M059J (cell line): ENCODE measurements at regions not wholly inside any gene's neighbourhood (a gene's known extent, or its start where the extent isn't known, plus 50 kb on each side); places are given as distances from the start of the nearest gene placed in this dataset.

ENCODE experiments used
- DNase-seq: peaks from one replicate; pipeline ENCODE4 v3.0.0-alpha.2; 2012; ENCODE audit warnings: low read depth

DNA sequence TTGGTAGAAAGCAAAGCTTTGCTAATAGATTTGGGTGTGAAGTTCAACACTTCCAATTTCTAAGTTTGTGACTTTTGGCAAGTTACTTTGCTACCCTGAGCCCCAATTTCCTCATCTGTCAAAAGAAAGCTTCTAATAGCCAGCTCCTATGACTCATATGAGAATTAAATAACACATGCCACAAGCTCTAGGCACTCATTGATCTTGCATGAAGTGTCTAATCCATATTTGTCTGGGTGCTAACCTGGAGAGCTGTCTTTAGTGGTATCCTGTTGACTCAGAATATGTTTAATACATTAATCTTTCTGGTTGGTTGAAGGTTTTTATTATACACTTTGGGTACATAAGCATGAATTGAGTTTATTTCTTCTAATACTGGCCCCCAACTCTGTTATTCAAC is 188.8 kb downstream of the POSTN start:
- DNase-seq: peak; percentile 22

DNA sequence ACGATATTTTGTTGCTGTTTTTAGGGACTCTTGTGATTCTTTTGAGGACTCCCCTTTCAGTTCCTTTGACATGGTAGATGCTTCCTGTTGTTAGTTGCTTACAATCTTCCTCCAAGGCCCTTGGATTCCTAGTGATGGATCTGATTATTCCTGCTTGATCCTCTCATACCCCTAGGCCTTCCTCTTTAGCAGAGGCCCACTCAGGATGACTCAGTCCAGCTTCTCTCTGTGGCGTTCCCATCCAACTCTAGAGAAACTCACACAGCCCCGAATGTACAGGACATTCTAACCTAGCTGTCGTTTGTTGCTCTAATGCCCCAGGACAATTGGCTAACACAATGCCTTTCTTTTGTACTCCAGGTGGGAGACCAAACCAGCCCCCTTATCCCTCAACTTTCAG is 191.4 kb downstream of the POSTN start:
- peak; percentile 27 for DNase-seq

DNA sequence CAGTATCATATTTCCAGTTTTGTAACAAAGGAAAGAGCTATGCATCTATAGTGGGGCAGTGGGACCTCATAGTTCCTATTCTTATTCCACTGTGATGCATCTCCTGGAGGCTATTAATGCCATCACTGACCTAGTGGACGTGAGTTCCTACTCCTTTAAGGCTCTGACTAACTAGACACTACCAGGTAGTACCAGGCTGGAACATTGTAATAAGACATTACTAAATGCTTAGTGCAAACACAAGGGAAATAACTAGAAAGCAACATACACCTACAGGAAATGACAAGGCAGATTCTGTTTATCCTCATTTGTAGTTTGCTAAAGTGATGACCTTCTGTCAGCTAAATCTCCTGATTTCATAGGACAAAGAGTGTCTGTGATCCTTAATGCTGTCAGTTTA is 192.5 kb downstream of the POSTN start:
- DNase-seq: peak; percentile 9

DNA sequence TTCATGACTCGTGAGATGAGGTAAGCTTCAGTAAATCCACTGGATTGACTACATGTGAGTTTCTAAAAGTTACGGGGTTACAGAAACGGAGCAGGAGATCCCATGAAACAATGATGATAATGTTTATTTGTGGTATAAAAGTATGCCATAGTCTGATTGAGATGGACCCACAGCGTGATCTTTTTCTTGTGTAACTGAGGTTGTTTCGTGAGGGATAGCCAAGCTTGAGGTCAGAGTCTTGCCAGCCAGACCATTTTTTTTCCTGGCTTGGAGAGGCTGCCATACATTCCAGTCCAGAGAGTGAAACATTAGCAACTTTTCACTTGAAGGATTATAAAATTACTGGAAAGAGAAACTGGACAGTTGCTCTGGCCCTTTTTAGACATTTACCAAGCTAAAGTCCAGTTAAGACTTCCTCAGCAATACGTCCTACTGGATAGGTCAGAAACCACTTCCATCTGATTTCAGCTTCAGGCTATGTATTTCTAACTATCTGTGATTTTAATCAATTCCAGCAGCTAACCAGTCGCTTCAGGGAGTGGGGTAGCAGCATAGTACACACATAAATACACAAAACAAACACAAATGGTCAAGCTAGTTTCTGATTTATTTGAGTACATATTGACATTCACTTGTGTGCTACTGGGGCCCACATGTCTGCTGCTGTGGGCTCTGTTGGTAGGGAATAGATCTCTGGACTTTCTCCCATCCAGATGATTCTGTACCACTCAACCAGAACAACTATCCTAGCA is 194.6 kb downstream of the POSTN start:
- peak; percentile 77 for DNase-seq

DNA sequence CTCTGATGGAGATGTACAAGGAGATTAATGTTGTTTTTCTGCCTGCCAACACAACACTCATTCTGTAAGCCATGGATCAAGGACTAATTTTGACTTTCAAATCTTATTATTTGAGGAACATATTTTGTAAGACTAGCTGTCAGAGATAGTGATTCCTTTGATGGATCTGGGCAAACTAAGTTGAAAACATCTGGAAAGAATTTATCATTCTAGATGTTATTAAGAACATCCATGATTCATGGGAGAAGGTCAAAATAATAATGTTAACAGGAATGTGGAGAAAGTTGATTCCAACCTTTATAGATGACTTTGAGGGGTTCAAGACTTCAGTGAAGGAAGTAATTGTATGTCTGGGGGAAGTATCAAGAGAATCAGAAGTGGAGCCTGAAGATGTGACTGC is 196.8 kb downstream of the POSTN start:
- no peak for DNase-seq

DNA sequence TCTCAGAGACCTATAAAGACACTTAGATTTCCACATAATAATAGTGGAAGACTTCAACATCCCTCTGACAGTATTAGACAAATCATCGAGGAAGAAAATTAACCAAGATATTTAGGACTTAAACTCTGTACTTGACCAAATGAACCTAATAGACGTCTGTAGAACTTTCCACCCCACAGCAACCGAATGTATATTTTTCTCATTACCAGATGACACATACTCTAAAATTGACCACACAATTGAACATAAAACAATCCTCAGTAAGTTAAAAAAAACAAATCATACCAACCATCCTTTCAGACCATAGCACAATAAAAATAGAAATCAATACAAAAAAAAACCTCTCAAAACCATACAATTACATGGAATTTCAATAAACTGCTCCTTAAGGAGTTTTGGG is 201.0 kb downstream of the POSTN start:
- no peak for DNase-seq

DNA sequence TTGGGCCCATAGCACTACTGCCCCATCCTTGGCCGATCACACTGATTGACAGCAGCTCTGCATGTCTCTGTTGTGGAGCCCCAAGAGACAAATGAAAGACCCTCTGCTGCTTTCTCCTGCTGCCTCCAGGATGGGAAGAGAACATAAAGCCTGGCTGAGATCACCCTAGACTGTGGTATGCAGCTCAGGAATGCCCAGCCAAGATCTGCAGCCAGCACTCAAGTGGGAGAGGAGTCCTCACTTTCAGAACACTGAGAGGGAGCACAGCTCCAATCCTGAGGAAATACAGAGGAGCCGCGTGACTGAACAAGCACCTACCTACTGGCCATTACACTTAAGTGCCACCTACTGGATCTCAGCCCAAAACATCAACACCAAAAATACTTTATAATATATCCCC is 203.0 kb downstream of the POSTN start:
- no peak for DNase-seq

DNA sequence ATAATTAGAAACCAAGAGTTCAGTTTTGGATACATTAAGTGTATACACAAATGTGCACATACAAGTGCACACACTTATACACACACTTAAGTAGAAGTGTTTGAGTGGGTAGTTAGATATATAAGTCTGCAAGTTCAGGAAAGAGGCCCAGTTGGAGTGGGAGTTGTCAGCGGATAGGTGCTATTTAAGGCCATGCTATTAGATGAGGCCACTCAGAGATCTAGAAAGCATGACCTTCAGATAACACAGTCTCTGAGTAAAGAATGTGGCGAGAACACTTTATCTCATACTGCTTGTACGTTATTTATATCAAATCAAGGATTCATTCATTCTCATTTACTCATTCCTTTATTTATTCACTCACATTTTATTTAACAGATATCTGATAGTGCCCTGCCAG is 206.2 kb downstream of the POSTN start:
- no peak for DNase-seq

DNA sequence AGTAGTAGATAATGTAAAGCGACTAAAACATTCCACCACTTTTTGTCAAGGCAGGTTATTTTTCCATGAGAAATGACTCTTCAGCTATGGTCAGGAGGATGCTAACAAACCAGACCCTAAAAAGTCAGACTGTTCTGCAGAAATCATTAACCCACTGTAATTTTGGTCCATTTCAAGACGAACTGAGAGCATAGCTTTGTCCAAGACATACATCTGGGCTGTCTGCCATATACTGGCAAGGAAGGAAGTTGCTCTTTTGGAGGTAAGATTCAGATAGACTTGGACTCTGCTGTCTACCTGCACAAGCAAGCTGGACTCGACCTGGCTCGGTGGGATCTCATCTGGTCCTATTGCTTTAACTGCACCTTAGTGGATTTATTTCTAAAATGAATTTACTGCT is 207.8 kb downstream of the POSTN start:
- no peak for DNase-seq

DNA sequence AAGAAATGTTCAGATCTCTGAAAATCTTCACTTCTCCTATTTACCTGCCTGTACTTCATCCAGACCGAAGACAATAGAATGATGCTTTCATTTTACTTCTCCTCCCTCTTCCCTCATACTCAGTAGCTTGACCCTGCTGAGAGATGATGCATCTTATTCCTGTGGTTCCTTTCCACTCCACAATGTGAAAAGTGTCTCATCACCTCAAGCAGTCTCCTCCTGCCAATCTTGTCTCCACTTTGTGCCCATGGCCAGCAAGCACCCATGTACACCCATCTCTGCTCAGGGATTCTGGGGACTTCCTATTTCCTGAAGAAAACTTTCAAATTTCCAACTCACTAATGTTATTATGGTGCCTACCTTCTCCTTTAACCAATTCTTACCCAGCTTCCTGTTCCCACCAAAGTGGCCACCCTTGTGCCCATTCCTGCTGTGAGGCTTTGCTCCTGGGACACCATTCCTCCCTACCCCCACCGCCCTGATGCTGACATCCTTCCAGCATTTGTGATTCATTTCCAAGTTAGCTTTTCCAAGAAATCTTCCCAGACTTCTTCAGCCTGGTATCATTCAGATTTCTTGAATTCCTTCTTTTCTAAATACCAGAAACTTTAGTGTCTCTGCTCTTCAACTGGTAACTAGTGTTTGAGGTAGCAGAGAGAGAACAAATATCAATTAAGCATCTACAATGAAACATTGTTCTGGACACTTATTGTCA is 212.5 kb downstream of the POSTN start:
- peak; percentile 27 for DNase-seq

DNA sequence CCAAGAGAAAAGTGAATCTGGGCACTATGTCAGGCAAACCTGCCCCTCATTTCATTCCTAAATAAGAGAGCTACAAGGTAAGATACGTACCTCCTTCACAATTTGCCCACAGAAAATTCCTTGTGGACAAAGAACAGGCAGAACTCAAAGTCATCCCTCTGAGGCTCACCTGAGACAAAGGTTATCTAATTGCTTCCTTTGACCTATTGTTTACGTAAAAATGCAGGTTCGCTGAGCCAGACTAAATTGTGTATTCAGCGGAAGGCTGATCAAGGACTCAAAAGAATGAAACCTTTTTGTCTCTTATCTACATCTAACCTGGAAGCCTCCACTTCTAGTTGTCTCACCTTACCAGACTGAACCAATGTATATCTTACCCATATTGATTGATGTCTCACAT is 213.3 kb downstream of the POSTN start:
- no peak for DNase-seq

DNA sequence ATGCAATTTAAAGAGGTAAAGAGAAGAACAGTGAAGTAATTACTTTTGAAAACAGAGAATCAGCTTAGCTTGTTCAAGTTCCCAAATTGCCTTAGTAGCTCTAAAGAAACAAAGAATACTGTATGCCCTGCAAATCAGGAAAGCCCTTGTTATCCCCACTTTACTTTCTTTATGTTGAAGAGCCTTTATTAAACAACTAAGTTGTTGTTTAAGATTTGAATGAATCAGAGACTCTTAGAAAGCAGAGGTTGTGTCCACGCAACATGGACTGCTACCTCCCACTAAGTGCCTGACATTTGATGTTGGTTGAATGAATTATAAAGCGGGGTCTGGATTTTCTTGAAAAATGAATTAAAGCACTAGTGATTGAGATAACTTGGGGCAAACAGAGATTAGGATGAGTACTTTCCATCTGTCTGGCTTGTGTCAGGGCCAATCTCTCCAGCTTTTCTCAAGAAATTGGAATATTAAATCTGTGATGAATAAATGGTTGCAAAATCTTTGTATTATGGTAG is 214.7 kb downstream of the POSTN start:
- no peak for DNase-seq

DNA sequence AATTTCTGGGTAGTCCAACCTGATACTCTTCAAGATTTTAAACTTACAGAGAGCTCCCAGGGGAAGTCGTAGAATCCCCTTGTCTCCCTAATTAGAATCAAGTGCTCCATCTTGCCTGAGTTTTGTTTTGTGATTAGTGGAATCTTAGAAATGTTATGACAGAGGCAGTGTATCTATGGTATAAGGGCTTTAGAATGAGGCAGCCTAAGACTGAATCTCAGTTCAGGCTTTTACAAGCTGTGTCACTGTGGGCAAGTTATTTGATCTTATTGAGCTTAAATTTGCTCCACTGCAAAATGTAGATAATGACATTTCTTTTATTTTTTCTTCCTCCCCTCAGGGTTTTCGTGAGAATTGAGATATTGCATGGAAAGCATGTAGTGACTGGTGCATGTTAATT is 215.5 kb downstream of the POSTN start:
- DNase-seq: no peak

DNA sequence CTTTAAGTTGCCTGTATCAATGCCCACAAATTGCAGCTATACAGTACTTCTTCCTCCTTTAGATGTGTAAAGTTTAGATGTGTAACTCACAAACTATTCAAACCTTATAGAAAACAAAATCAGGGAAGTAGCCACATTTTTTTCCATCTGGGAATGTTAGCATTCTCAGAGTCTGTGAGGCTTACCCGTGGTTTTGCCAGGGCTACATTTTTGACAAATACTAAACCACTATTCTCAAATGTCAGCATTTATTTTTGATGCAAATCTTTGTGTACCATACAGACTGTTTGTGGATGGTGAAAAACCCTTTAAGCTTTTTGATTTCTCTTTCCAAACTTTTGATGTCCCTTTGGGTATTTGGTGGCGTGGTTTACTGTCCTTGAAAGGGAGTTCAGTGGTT is 216.4 kb downstream of the POSTN start:
- DNase-seq: no peak

DNA sequence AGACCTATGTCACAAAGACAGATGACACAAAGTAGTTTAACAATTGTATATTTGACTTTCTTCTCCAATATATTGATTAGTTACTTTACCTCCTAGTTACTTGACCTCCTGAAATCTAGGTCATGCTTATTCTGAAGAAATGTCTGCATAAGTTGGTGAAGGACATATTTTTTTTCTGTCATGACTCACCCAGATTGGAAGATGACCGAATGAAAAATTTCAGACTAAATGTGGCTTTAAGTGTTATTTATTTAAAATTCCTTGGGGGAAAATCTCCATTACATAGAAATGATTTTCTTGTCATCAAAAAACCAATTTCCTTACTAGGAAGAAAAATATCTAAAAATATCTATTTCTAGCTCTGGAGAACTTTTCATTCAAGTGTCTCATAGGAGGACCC is 217.1 kb downstream of the POSTN start:
- no peak for DNase-seq

DNA sequence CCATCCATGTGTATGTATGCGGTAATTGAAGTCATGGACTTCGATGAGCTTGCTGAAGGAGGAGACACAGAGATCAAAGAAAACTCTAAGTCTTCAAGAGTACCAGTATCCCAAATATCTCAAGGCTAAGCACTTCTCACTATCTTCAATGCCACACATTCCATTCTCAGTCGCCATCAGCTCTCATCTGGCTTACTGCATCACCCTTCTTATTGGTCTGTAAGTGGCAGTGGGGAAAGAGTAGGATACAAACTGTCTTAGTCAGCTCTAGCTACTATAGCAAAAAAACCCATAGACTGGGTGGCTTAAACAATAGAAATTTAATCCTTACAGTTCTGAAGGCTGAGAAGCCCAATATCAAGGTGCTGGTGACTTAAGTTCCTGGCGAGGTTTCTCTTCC is 218.7 kb downstream of the POSTN start:
- no peak for DNase-seq

DNA sequence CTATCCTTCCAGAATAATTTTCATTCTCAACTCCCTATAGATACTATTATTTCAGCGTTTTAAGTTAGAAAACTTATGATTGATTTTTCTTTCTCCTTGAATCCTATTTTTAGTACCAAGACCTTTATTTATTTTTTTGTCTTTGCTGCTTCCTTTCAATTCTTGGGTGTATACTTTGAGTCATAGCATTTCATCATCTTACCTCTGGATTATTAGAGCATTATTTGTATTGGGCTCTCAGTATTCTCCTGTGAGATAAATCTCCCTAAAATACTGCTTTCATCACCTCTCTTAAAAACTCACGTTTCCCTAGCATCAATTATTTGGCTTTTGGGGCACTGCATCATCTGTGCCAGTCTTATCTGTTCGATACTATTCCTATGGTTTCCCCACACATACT is 222.8 kb downstream of the POSTN start:
- peak; percentile 24 for DNase-seq

DNA sequence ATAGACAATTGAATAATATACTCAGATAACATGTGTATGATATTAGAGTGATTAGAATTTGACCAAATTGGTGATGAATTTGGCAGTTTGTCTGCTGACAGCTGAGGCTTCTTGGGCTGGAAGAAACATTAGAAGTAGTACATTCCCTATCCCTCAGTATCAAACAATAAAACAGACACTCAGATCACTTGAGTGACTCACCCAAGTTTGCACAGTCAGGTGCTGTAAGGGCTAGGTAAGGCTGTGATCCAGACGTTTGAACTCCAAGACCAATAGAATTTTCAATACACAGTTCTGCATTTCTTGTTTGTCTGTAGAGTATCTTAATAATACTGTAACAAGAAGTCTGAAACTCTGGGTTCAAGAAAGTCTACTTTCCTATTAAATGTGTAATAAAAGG is 223.5 kb downstream of the POSTN start:
- DNase-seq: no peak

DNA sequence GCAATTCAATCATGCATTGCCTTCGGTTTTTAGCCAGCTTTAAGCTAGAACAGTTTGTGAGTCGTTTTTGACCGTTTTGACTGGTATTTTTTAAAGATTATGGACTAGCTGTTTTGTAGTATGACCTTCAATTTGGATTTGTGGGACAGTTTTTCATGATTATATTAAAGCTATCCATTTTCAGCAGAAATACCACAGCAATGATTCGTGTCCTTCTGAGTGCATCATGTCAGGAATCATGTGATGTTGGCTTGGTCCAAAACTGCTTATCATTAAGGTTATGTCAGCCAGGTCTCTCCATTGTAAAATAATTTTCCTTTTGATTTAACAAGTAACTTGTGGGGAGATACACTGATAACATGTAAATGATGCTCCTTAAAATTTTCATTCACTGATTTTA is 229.0 kb downstream of the POSTN start:
- DNase-seq: peak; percentile 24

DNA sequence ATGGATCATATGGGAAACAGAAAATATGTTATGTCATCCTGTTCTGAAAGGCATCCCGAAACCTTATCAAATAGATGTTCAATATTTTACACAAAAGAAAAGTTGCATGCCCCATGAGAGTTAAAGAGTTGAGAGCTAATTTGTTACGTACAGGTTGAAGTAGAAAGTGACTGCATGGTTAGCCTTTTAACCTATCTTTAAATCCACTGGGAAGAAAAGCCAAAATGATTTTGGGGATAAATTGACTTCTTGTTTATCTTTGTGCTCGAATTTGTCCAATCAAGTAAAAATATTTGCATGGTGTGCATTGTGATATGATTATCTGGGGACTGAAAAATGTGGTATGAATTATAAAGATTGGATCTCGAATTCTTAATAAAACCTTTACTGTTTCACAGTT is 230.1 kb downstream of the POSTN start:
- no peak for DNase-seq

DNA sequence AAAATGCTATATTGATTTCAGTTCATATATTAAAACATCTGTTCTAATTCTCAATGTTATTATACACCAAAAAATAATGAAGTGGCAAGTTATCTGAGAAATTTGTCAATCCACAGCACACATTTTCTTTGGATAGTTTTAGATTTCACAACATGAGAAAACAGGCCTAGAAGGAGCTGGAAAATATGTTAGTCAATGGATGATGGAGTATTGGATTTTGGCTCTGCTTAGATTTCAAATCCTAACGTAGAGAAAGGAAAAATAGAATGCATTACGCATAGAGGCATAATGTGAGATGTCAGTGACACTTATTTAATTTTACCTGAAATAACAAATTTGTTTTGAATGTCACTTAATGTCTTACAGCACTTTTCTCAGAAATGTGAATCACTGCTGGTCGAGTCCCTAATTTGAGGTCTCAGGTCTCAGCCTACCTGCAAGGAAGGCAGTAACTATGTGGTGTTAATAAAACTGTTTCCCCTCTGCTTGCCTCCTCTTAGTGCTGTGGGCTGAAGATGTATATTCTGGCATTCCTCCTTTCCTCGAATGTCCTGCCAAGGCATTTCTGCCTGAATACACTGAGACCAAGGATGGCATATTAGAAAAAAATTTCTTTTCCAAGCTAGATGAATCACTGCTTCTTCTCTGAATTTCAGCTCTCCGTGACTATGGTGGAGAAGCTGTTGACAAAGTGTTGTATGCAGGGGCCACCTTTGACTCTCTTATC is 232.4 kb downstream of the POSTN start:
- no peak for DNase-seq

DNA sequence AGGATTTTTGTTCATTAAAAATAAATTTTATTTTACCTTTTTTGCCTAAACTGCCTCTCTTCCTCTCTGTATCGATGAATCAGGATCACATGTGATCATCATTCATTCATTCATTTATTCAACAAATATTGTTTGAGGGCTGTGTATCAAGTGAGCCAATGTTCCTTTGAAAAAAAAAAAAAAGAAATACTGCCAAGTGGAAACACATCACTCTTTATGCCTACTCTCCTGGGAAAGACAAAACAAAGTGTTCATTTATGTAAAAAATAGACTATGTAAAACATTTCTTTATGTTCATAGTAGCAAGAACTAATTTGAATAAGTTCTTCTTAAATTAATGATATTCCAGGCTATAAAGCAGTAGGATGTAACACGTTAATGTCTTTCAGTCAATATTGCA is 233.1 kb downstream of the POSTN start:
- DNase-seq: no peak

DNA sequence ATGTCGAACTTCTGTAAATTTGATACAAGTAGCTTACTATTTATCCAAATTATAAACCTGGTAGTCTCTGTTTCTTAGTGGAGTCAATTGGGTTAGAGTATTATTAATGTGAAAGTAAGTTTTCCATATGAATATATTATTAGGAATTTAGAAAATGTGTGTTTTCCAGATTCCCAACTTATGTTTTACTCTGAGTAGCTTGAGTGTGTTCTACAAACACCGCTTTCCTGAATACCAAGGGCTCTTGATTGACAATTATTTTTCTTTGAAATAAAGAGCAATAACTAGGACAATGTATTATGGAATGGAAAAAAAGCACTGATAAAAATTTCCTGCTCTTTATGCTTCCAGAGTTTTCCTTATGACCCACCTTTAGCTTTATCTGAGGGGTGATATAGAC is 233.6 kb downstream of the POSTN start:
- no peak for DNase-seq
